ENCODE measurements at regions not wholly inside any gene's neighbourhood (a gene's known extent, or its start where the extent isn't known, plus 50 kb on each side); places are given as distances from the start of the nearest gene placed in this dataset.
A peak's percentile ranks its signal among the peaks of the same experiment; 100 is the strongest.

GRCh38 chr4:130073145-130073790 is 977.3 kb downstream of the C4orf33 start:
- no peak for DNase-seq (ENCODE audit: low spot score)

- peak; percentile 52 for DNase-seq (ENCODE audit: low spot score)
Measured at GRCh38 chr4:130074096-130074495, 978.1 kb downstream of the C4orf33 start.

- DNase-seq (ENCODE audit: low spot score): peak; percentile 40
Measured at GRCh38 chr4:130077275-130077674, 981.3 kb downstream of the C4orf33 start.

GRCh38 chr4:130079027-130079426 is 983.1 kb downstream of the C4orf33 start:
- DNase-seq (ENCODE audit: low spot score): peak; percentile 9

GRCh38 chr4:130080872-130081451 is 985.0 kb downstream of the C4orf33 start:
- no peak for DNase-seq (ENCODE audit: low spot score)

GRCh38 chr4:130090427-130090826 is 994.5 kb downstream of the C4orf33 start:
- DNase-seq (ENCODE audit: low spot score): no peak

GRCh38 chr4:130092187-130093015 is 996.4 kb downstream of the C4orf33 start:
- DNase-seq (ENCODE audit: low spot score): no peak

GRCh38 chr4:130099105-130099504 is 1003.2 kb downstream of the C4orf33 start:
- DNase-seq (ENCODE audit: low spot score): no peak

GRCh38 chr4:130110189-130110588 is 1014.2 kb downstream of the C4orf33 start:
- DNase-seq (ENCODE audit: low spot score): no peak

GRCh38 chr4:130110770-130111169 is 1014.8 kb downstream of the C4orf33 start:
- DNase-seq (ENCODE audit: low spot score): no peak

GRCh38 chr4:130124066-130124465 is 1028.1 kb downstream of the C4orf33 start:
- DNase-seq (ENCODE audit: low spot score): no peak

GRCh38 chr4:130125467-130125866 is 1029.5 kb downstream of the C4orf33 start:
- no peak for DNase-seq (ENCODE audit: low spot score)

GRCh38 chr4:130127297-130127696 is 1031.3 kb downstream of the C4orf33 start:
- no peak for DNase-seq (ENCODE audit: low spot score)

- no peak for DNase-seq (ENCODE audit: low spot score)
Measured at GRCh38 chr4:130131536-130131935, 1035.6 kb downstream of the C4orf33 start.

- DNase-seq (ENCODE audit: low spot score): no peak
Measured at GRCh38 chr4:130141651-130142050, 1045.7 kb downstream of the C4orf33 start.

GRCh38 chr4:130143656-130144055 is 1047.7 kb downstream of the C4orf33 start:
- DNase-seq (ENCODE audit: low spot score): no peak

GRCh38 chr4:130146773-130147172 is 1050.8 kb downstream of the C4orf33 start:
- DNase-seq (ENCODE audit: low spot score): no peak

- DNase-seq (ENCODE audit: low spot score): no peak
Measured at GRCh38 chr4:130147641-130148040, 1051.7 kb downstream of the C4orf33 start.

GRCh38 chr4:130154901-130155300 is 1058.9 kb downstream of the C4orf33 start:
- DNase-seq (ENCODE audit: low spot score): no peak

GRCh38 chr4:130163701-130164100 is 1067.7 kb downstream of the C4orf33 start:
- no peak for DNase-seq (ENCODE audit: low spot score)

GRCh38 chr4:130165381-130165780 is 1069.4 kb downstream of the C4orf33 start:
- DNase-seq (ENCODE audit: low spot score): no peak

GRCh38 chr4:130172156-130172555 is 1076.2 kb downstream of the C4orf33 start:
- DNase-seq (ENCODE audit: low spot score): no peak

- no peak for DNase-seq (ENCODE audit: low spot score)
Measured at GRCh38 chr4:130178106-130178505, 1082.2 kb downstream of the C4orf33 start.
